Left renal cortex interstitium (tissue), 4 donors: ENCODE measurements at regions not wholly inside any gene's neighbourhood (a gene's known extent, or its start where the extent isn't known, plus 50 kb on each side); places are given as distances from the start of the nearest gene placed in this dataset.

Experiments used
- DNase-seq, 4 donors: peaks; one replicate each; pipeline ENCODE4 v3.0.0-alpha.2; 2013; ENCODE audit warnings: low read depth in 4 of 4, low spot score in 2 of 4, missing footprints in 1 of 4

DNA sequence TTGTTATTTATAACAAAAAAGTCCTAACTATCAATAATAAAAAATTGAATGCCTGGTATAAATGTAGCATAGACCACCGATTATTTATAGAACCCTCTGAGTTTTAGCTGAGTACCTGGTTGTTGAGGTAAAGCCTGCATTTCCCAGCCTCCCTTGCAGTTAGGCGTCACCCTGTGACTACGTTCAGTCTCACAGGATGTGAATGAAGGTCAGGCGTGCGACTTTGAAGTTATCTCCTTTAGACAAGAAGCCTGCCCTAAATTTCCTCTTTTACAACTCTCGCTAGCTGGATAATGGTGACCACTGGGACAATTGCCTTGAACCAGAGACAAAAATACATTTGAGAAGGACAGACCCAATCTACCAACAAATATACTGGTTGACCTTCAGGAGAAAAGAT lies 67.5 kb upstream of the TES start:
- DNase-seq, result no peak

DNA sequence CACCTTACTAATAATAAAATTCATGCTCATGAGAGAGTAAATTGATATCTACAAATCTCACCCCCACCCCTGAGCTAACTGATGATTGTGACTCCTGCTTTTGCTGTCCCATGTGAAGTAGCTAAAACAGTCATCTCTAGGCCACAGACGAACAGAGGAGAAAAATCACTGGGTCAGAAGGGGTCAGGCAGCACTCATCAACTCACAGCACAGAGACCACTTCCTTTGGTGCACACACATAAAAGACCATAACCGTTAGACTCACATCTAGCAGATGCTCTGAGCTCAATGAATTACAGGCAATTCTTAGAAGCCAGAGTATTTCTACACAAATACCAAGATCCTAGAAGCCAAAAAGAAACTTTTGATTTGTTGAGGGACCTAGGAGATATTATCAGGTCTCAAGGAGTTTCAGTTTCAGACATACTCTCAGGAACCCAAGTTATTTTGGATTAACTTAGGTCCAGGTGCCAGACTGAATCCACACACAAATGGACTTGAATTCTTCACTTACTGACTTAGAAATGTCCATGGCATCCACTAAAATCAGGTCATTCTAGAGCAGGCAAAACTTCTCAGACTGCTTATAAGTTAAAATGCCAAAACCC lies 65.0 kb upstream of the TES start:
- DNase-seq, result no peak

DNA sequence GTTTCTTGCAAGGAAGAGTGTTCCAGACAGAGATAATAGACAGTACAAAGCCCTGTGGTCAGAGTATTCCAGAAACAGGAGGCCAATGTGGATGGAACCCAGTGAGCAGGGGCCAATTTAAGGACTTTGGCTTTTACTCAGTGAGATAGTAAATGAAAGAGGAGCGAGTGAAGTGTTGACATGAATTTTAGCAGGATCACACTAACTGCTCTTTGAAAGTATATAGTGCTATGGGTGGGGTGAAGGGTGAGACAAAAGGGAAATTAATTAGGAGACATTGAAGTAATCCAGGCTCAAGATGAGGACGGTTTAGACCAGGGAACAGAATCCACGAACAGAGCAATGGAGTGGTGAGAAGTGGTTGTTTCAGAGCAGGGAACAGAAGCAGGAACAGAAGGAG lies 62.2 kb upstream of the TES start:
- DNase-seq, result no peak

DNA sequence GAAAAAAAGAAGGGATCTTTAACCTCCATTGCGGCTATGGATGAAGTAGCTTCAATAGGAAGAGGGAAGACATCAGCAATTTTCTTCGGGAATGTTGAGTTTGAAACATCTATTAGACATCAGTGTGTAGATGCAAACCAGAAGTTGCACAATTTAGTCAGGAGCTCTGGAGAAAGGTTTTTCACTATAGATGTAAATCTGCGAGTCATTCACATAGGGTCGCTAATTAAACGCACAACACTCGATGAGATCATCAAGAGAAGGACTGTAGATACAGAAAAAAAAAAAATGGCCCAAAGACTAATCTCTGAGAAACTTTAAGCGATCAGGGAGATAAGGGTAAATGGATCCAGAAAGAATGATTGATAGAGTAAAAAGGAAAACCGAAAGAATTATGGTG lies 61.7 kb upstream of the TES start:
- no peak for DNase-seq

DNA sequence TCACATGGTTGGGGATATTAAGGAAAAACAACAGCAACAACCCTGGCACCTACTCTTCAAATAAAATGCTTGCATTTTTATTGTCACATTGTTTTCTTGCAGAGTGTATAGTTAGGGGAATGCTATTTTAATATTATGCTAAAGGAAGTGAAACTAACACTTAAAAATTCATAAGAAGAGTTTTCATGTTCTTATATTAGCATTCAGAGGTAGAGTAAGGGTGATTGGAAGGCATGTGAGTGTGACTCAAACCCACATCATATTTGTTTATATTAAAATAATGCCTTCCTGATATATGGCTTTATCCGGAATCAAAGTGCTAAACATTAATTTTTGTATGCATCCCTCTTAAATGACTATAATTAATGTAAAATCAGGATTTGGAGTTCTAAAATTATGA lies 59.8 kb upstream of the TES start:
- no peak for DNase-seq

DNA sequence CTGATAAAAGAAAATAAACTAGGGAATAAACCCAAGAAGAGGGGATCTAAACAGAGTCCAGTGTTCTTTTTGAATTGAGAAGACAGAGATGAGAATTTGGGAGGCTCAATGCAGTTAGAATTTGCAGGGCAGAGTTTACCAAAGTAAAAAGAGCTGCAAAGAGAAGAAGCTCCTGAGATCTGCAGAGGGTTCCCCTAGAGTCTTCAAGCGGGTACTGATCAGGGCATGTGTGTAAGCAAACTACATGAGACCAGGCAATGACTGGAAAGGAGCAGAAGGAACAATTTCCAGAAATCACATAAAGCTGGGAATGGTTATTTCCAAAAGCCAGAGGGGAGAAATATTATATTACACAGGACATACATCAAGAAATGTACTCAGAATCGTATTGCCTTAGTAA lies 58.1 kb upstream of the TES start:
- no peak for DNase-seq

DNA sequence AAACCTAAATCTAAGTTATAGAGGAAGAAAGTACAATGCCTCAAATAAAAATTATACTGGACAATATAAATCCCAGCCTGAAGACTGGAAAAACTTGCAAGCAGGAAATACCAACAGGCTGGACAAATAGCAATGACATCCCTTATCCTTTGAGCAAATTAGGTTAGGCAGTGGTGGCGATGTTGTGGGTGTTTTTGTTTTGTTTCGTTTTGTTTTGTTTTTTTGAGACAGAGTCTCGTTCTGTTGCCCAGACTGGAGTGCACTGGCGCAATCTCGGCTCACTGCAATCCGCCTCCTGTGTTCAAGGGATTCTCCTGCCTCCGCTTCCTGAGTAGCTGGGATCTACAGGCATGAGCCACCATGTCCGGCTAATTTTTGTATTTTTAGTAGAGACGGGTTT lies 57.3 kb upstream of the TES start:
- no peak for DNase-seq

DNA sequence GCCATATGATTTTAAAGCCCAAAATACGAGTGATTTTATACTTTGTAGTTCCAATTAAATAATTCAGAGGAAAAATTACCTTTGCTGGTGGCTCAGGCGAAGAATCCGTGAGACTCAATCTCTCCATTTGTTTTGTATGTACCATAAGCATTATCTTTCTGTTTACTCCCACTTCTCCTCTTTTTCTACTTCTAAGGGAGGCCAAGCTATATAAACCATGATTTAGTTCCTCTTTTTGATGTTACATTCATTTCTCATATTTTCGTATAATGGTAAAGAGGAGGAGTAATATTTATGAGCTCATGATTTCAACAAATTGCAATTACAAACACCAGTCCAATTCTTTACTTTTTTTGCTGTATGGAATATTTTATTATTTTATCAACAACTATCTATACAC lies 50.6 kb upstream of the TES start:
- DNase-seq, result no peak
